ENCODE measurements at regions not wholly inside any gene's neighbourhood (a gene's known extent, or its start where the extent isn't known, plus 50 kb on each side); places are given as distances from the start of the nearest gene placed in this dataset.
"Not testable (repeated sequence)": the region's sequence is repeated elsewhere in the genome, so short reads cannot be mapped to it uniquely, and the experiment has no call there.

GRCh38 chr11:25272214-25272613, 775.4 kb downstream of the LUZP2 start:
- no peak for TF ChIP-seq POLR2A (IDR thresholded peaks at IDR 0.05)
- TF ChIP-seq, protein P1, sequence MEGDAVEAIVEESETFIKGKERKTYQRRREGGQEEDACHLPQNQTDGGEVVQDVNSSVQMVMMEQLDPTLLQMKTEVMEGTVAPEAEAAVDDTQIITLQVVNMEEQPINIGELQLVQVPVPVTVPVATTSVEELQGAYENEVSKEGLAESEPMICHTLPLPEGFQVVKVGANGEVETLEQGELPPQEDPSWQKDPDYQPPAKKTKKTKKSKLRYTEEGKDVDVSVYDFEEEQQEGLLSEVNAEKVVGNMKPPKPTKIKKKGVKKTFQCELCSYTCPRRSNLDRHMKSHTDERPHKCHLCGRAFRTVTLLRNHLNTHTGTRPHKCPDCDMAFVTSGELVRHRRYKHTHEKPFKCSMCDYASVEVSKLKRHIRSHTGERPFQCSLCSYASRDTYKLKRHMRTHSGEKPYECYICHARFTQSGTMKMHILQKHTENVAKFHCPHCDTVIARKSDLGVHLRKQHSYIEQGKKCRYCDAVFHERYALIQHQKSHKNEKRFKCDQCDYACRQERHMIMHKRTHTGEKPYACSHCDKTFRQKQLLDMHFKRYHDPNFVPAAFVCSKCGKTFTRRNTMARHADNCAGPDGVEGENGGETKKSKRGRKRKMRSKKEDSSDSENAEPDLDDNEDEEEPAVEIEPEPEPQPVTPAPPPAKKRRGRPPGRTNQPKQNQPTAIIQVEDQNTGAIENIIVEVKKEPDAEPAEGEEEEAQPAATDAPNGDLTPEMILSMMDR (IDR thresholded peaks at IDR 0.05): no peak
- H3K4me3 ChIP-seq (ENCODE audit: low read depth, poor library complexity, severe bottlenecking): no peak overlapping the region
- intact Hi-C loops (cut with DNase I; ENCODE audit: low total_unique reads): no loop called here
- no peak for DNase-seq (ENCODE audit: low spot score in 2 of 2)

DNA sequence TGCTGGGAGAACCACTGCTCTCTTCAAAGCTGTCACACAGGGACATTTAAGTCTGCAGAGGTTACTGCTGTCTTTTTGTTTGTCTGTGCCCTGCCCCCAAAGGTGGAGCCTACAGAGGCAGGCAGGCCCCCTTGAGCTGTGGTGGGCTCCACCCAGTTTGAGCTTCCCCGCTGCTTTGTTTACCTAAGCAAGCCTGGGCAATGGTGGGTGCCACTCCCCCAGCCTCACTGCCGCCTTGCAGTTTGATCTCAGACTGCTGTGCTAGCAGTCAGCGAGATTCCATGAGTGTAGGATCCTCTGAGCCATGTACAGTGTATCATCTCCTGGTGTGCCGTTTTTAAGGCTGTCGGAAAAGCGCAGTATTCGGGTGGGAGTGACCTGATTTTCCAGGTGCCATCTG, 784.0 kb downstream of the LUZP2 start:
- H3K4me3 ChIP-seq (ENCODE audit: low read depth, poor library complexity, severe bottlenecking); DNase-seq (ENCODE audit: low spot score in 2 of 2); intact Hi-C loops (cut with DNase I; ENCODE audit: low total_unique reads): not testable (repeated sequence)
- WGBS, 2 donors: 69 to 71% methylated on average over 7 of the region's 7 CpGs

DNA sequence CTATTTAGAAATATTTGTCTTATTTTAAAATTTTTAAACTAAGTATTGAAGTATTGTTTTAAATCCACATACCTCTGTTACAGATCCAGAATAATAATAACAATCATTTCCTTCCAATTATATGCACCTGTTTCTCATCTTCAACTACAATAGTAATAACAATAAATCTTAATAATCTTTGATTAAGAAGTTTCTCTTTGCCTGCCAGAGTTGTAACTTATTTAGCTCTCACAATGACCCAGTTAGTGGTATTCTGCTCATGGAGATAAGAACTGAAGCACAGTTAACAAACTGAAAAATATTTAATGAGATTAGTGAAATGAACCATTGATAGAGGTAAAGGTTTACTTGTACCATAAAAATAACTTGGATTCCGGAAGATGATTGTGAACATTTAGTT, 796.3 kb downstream of the LUZP2 start:
- no peak for TF ChIP-seq POLR2A (IDR thresholded peaks at IDR 0.05)
- TF ChIP-seq, protein P1 (IDR thresholded peaks at IDR 0.05): no peak
- DNase-seq (ENCODE audit: low spot score in 2 of 2): no peak
- intact Hi-C loops (cut with DNase I; ENCODE audit: low total_unique reads): no loop called here
- no peak overlapping the region for H3K4me3 ChIP-seq (ENCODE audit: low read depth, poor library complexity, severe bottlenecking)
- WGBS, 2 donors: 76 to 88% methylated on average over 1 of the region's 1 CpG

DNA sequence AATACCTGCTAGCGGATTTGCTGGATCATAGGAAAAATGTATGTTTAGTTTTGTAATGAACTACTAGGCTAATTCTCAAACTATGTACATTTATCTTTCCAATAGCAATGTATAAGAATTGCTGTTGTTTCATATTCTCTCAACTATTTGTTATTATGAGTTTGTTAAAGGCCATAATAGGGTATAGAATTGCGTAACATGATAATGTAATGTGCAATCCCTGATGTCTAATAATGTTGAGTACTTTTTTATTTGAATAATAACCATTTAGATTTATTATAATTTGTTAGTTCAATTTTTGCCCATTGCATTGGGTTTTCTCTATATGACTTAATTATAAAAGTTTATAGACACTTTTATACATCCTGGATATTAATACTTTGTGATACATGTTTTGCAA, 801.6 kb downstream of the LUZP2 start:
- no peak overlapping the region for H3K4me3 ChIP-seq (ENCODE audit: low read depth, poor library complexity, severe bottlenecking)
- WGBS, 2 donors: 94 to 96% methylated on average over 2 of the region's 2 CpGs
- TF ChIP-seq, protein P1 (IDR thresholded peaks at IDR 0.05): no peak
- no peak for TF ChIP-seq POLR2A (IDR thresholded peaks at IDR 0.05)
- DNase-seq (ENCODE audit: low spot score in 2 of 2): no peak
- intact Hi-C loops (cut with DNase I; ENCODE audit: low total_unique reads): no loop called here

DNA sequence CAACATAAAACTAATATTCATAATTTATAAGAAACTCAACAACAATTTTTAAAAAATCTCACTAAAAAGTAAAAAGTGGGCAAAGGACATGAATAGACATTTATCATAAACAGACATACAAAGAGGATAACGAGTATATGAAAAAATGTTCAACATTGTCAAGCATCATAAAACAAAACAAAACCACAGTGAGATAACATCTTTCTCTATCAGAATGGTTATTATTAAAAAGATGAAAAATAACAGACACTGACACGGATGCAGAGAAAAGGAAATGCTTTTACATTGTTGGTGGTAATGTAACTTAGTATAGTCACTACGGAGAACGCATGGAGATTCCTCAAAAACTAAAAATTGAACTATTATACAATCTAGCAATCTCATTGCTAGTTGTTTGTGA, 813.0 kb downstream of the LUZP2 start:
- intact Hi-C loops (cut with DNase I; ENCODE audit: low total_unique reads): no loop called here

DNA sequence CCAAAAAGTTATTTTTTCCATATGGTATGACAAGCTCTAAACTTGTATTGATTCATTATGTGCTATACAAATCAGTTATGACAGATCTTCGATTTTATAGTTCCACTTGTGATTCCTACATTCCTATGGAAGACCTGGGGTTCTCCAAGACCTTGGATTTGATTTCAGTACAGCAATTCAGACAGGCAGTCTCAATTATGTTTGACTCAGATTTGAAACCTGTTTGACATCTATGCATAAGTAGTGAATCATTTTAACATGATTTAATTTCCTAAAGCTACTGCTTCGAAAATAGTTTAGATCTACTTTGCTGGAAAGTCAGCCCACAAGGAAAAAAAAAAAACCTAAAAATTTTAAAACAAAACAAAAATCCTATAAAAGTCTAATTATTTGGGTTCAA, 820.4 kb downstream of the LUZP2 start:
- intact Hi-C loops (cut with DNase I; ENCODE audit: low total_unique reads): no loop called here
- no peak overlapping the region for H3K4me3 ChIP-seq (ENCODE audit: low read depth, poor library complexity, severe bottlenecking)
- no peak for DNase-seq (ENCODE audit: low spot score in 2 of 2)
- 44% methylated on average over 2 of the region's 2 CpGs for WGBS, 2 donors
- TF ChIP-seq, protein P1 (IDR thresholded peaks at IDR 0.05): no peak
- TF ChIP-seq POLR2A (IDR thresholded peaks at IDR 0.05): no peak

More for the DNA sequence above, 813.0 kb downstream of the LUZP2 start:
- no peak for TF ChIP-seq POLR2A (IDR thresholded peaks at IDR 0.05)
- TF ChIP-seq, protein P1 (IDR thresholded peaks at IDR 0.05): no peak
- H3K4me3 ChIP-seq (ENCODE audit: low read depth, poor library complexity, severe bottlenecking): no peak overlapping the region
- DNase-seq (ENCODE audit: low spot score in 2 of 2): no peak
- whole genome bisulfite sequencing, 2 donors: 79 to 81% methylated on average over 4 of the region's 4 CpGs
